ENCODE measurements at regions not wholly inside any gene's neighbourhood (a gene's known extent, or its start where the extent isn't known, plus 50 kb on each side); places are given as distances from the start of the nearest gene placed in this dataset.

DNA sequence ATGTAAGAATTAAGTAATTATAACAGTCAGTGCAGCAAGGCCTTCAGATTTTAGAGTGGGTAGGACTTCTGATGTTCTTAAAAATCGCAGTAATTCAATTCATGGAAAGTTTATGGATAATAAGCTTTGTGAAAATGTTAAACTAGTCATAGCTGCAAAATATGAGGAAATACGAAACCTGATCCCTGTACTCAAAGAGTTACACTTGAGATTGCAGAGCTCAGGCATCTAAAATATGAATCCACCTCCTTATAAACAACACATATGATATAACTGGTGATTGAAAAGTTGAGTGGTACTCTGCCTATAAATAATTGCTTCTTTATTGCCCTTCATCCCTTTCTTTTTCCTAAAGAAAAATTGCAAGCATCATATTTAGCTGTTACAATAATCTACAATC, 473.3 kb downstream of the OTOL1 start:
- Mint-ChIP-seq H3K4me3 (no peak overlapping the region), H3K36me3 (ENCODE audit: insufficient read depth) (no peaks in the 10 kb centered on the region), H3K4me1 (ENCODE audit: low read depth) (no peaks in the 10 kb centered on the region), H3K27me3 (ENCODE audit: low read depth) (no peaks in the 10 kb centered on the region), H3K9me3 (peaks cover 3% of the 10 kb centered on the region)
- DNase-seq (no peak), ATAC-seq (no peak)

DNA sequence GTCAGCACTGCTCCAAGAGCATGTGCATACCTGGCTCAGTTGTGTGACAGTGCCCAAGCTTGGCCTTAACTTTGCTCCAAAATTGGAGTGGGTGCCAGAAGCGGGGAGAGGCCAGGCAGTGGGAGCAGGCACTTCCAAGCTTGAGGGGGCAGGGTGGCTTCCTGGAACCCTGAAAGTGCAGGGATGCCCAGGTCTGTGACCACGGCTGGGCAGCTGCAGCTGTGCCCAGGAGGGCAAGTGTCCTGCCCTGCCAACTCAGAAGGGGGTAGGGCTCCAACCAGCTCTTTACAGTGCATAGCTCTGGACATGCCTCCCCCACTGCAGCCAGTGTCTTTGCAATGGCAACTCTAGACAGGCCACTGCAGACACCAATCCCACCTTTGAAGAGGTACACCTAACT, 478.6 kb downstream of the OTOL1 start:
- Mint-ChIP-seq H3K4me3 (no peak overlapping the region), H3K9me3 (no peaks in the 10 kb centered on the region), H3K36me3 (ENCODE audit: insufficient read depth) (no peaks in the 10 kb centered on the region), H3K27me3 (ENCODE audit: low read depth) (no peaks in the 10 kb centered on the region), H3K4me1 (ENCODE audit: low read depth) (no peaks in the 10 kb centered on the region)
- DNase-seq, result no peak
- no peak for ATAC-seq

DNA sequence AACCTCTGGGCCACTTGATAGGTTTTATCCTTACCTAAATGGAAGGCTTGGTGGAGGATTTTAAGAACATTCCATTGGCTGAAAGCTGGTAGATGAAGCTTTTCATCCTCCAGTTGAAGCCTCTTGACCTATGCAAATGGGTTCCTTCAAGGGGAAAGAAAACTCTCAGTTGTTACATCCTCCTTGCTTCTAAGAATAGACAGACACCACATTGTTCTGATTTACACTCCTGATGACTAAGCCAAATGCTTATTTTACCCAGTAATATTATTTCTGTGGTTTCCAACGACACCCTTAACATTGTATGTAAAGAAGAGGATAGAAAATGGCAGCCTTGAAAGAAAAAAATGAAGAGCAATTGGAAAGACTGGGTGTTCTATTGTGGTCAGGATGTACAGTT, 480.5 kb downstream of the OTOL1 start:
- Mint-ChIP-seq H3K9me3 (no peaks in the 10 kb centered on the region), H3K36me3 (ENCODE audit: insufficient read depth) (no peaks in the 10 kb centered on the region)

DNA sequence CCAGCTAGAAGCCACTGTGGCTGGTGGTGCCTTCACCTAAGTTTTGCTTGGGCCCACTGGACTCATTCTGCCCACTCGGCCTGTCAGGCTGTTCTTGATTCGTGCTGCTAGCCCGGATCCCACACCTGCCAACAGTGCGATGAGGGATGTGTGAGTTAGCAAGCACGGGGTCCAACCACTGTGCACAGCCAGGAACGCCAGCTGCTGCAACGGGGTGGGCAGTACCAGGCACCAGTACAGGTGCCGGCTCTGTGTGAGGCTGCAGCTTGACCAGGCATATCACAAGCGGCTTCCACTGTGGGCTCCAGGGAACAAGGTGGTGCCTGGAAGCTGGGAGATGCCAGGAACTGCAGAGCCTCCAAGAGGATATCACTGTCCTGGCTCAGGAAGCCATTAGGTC, 481.2 kb downstream of the OTOL1 start:
- no peak overlapping the region for H3K4me3 Mint-ChIP-seq
- no peak for ATAC-seq
- no peaks in the 10 kb centered on the region for H3K36me3 Mint-ChIP-seq (ENCODE audit: insufficient read depth)
- no peak for DNase-seq
- no peaks in the 10 kb centered on the region for H3K9me3 Mint-ChIP-seq
- no peaks in the 10 kb centered on the region for H3K4me1 Mint-ChIP-seq (ENCODE audit: low read depth)
- no peaks in the 10 kb centered on the region for H3K27me3 Mint-ChIP-seq (ENCODE audit: low read depth)

More for the DNA sequence above, 480.5 kb downstream of the OTOL1 start:
- DNase-seq (no peak), ATAC-seq (no peak)
- Mint-ChIP-seq H3K4me1 (ENCODE audit: low read depth) (no peaks in the 10 kb centered on the region), H3K27me3 (ENCODE audit: low read depth) (no peaks in the 10 kb centered on the region), H3K4me3 (no peak overlapping the region)

DNA sequence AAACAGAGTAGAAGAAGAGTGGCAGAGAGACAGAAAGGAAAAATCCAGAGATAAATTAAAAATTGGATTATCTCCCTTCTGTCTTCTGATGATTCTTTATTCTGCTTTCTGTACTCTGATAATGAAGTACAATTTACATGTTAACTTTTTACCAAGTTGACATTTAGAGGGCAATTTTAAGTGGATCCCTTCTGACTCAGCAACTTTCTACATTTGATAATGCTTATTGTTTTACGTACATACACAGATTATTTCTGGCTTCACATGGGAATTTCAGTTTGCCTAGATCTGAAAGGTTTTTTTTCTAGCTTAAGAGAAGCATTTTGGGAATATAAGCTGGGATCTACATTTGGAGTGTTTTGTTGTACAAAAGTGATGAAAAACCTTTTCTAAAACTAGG, 491.3 kb downstream of the OTOL1 start:
- Mint-ChIP-seq H3K9me3 (no peaks in the 10 kb centered on the region), H3K4me3 (no peak overlapping the region), H3K36me3 (ENCODE audit: insufficient read depth) (no peaks in the 10 kb centered on the region), H3K4me1 (ENCODE audit: low read depth) (no peaks in the 10 kb centered on the region), H3K27me3 (ENCODE audit: low read depth) (no peaks in the 10 kb centered on the region)
- ATAC-seq, result no peak
- DNase-seq, result no peak

DNA sequence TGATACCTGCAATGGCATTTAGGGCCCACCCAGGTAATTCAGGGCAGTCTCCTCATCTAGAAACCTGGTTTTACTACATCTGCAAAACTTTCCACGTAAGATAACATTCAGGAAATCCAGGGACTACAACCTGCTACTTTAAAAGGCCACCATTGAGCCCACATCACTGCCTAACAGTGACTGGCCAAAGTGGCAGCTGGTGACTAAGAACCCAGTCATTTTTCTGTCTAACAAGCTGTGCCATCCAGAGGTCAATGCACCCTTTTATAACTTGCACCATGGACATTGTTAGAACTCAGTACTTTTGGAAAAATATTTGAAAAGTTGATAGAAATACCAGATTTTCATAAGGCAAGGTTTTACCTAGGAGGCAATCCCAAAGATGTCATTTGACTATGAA, 492.4 kb downstream of the OTOL1 start:
- Mint-ChIP-seq H3K4me1 (ENCODE audit: low read depth) (no peaks in the 10 kb centered on the region), H3K27me3 (ENCODE audit: low read depth) (no peaks in the 10 kb centered on the region), H3K36me3 (ENCODE audit: insufficient read depth) (no peaks in the 10 kb centered on the region), H3K4me3 (no peak overlapping the region), H3K9me3 (no peaks in the 10 kb centered on the region)
- ATAC-seq (no peak), DNase-seq (no peak)

DNA sequence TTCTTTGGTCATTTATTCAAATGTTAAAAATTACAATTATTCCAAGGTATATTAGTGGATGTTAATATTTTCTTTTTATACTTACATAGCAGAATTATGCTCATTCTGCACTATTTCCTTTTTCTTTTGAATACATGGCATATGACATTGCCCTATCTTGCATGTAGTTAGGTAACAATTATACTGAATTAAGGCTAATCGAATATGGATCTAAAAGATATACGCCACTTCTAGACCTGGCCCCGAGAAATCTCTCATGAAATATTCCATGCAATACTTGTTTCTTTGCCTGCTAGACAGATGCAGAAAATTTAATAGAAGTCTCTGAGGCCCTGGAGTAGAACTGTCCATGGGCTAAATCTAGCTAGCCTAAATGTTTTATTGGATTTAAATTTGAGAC, 493.4 kb downstream of the OTOL1 start:
- Mint-ChIP-seq H3K4me1 (ENCODE audit: low read depth) (no peaks in the 10 kb centered on the region), H3K36me3 (ENCODE audit: insufficient read depth) (no peaks in the 10 kb centered on the region), H3K4me3 (no peak overlapping the region), H3K27me3 (ENCODE audit: low read depth) (no peaks in the 10 kb centered on the region), H3K9me3 (no peaks in the 10 kb centered on the region)
- DNase-seq (no peak), ATAC-seq (no peak)

DNA sequence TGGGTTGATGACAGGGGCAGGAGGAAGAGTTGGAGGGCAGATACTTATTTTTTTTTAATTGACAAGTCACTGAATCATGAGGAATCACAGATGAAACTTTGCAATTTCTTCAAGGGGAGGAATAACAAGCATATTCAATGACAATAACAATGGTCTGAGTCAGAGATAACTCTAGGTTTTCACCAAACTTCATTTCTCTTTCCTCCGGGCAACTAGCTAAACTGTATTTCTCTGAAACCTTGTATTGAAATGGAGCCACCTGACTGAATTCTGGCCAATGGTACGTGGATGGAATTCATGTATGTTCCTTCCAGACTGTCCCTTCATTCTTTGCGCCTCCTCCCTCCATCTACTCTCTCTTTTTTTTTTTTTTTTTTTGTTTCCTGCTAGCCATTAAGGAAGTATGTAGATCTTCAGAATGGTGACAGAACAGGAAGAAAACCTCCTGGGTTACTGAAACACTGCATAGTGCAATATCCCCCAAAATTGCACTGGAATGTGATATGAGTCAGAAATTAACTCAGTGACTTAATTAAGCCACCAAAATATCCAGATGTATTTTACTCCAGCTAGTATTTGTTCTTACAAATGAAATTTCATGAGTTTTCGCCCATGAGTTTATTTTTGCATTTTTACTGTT, 495.4 kb downstream of the OTOL1 start:
- ATAC-seq, result no peak
- DNase-seq, result no peak
- Mint-ChIP-seq H3K36me3 (ENCODE audit: insufficient read depth) (no peaks in the 10 kb centered on the region), H3K4me3 (no peak overlapping the region), H3K27me3 (ENCODE audit: low read depth) (no peaks in the 10 kb centered on the region), H3K4me1 (ENCODE audit: low read depth) (no peaks in the 10 kb centered on the region), H3K9me3 (no peaks in the 10 kb centered on the region)

DNA sequence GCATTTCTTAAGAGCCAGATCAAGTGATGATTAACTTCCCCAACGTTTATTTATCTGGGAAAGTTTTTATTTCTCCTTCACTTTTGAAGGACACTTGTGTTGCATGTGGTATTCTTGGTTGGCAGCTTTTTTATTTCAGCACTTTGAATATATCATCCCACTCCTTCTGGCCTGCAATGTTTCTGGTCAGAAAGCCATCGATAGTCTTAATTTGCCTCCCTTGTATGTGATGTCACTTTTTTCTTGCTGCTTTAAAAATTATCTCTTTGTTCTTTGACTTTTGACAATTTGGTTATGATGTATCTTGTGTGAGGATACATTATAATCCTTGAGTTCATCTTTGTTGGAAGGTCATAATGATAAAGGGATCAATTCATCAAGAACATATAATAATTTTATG, 503.2 kb downstream of the OTOL1 start:
- Mint-ChIP-seq H3K4me1 (ENCODE audit: low read depth) (no peaks in the 10 kb centered on the region), H3K36me3 (ENCODE audit: insufficient read depth) (no peaks in the 10 kb centered on the region), H3K9me3 (peaks cover 48% of the 10 kb centered on the region), H3K27me3 (ENCODE audit: low read depth) (no peaks in the 10 kb centered on the region), H3K4me3 (no peak overlapping the region)
- ATAC-seq, result no peak
- DNase-seq, result no peak

DNA sequence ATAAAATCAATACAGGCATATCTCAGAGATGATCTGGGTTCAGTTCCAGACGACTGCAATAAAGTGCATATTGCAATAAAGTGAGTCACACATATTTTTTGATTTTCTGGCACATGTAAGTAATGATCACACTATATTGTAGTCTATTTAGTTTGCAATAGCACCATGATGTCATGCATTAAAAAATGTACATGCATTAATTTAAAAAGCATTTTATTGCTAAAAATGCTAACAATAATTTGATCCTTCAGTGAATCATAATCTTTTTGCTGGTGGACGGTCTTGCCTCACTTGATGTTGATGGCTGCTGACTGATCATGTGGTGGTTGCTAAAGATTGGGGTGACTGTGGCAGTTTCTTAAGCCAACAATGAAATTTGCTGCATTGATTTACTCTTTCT, 511.1 kb downstream of the OTOL1 start:
- H3K27me3 Mint-ChIP-seq (ENCODE audit: low read depth), result no peaks in the 10 kb centered on the region
- ATAC-seq (no peak), DNase-seq (no peak)
- H3K4me3 Mint-ChIP-seq, result no peak overlapping the region
- peaks cover 28% of the 10 kb centered on the region for H3K9me3 Mint-ChIP-seq
- no peaks in the 10 kb centered on the region for H3K4me1 Mint-ChIP-seq (ENCODE audit: low read depth)
- no peaks in the 10 kb centered on the region for H3K36me3 Mint-ChIP-seq (ENCODE audit: insufficient read depth)

DNA sequence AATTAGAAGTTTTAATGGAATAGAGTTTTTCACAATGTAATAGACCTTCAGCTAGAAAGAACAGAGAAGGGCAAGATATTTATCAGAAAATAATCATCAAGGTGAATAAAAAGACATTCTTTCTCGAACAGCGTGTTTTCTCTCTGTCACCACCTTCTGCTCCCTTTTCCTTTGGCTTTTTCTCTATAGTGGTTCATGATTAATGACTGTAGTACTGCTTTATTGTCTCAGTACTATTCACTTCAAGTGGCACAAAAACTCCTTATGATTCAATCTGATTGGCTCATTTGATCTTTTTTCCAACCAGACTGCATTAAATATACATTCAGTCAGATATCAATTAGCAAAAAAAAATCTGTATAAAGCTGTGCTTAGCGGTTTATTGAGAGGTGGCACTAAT, 516.0 kb downstream of the OTOL1 start:
- no peak overlapping the region for H3K4me3 Mint-ChIP-seq
- no peak for ATAC-seq
- H3K36me3 Mint-ChIP-seq (ENCODE audit: insufficient read depth), result no peaks in the 10 kb centered on the region
- H3K4me1 Mint-ChIP-seq (ENCODE audit: low read depth), result no peaks in the 10 kb centered on the region
- H3K27me3 Mint-ChIP-seq (ENCODE audit: low read depth), result no peaks in the 10 kb centered on the region
- H3K9me3 Mint-ChIP-seq, result peaks cover 21% of the 10 kb centered on the region
- DNase-seq, result no peak

DNA sequence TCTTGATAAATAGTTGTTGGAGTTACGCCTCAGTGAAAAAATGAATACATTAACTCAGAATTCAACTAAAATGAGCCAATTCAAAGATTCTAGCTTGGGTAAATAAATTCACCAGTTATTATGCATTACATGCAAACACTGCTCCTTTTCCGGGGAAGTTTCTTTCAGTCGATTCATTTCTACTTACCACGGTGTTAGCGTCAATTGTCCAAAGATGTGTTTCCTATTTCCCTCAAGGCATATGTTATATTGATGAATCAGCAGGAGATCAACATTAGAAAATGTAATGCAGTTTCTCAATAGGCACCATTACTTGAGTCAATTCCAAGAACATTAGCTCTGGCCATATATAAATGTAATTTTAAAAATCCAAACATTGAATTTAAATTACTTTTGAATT, 517.7 kb downstream of the OTOL1 start:
- peaks cover 13% of the 10 kb centered on the region for H3K9me3 Mint-ChIP-seq
- no peak overlapping the region for H3K4me3 Mint-ChIP-seq
- ATAC-seq (no peak), DNase-seq (no peak)
- H3K36me3 Mint-ChIP-seq (ENCODE audit: insufficient read depth), result no peaks in the 10 kb centered on the region
- no peaks in the 10 kb centered on the region for H3K4me1 Mint-ChIP-seq (ENCODE audit: low read depth)
- no peaks in the 10 kb centered on the region for H3K27me3 Mint-ChIP-seq (ENCODE audit: low read depth)

DNA sequence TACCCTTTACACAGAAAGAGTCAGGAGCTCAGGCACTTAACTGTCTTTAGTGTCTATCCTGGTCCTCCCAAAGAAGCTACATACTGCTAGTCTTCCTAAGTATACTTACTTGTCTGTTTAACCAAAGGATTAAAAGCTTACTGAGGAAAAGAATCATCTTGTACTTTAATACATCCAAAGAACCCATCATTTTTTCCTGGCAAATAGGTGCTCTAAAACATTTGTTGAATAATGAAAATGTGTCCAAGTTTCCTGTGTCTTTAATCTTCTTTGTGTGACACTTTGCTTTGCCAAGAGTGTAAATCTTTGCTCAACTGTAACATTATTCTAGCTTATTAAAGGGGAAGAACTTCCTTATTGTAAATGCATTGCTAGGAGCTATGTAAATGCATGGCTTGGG, 519.2 kb downstream of the OTOL1 start:
- ATAC-seq, result no peak
- Mint-ChIP-seq H3K27me3 (ENCODE audit: low read depth) (no peaks in the 10 kb centered on the region), H3K4me1 (ENCODE audit: low read depth) (no peaks in the 10 kb centered on the region), H3K36me3 (ENCODE audit: insufficient read depth) (no peaks in the 10 kb centered on the region), H3K4me3 (no peak overlapping the region), H3K9me3 (peaks cover 11% of the 10 kb centered on the region)
- no peak for DNase-seq

DNA sequence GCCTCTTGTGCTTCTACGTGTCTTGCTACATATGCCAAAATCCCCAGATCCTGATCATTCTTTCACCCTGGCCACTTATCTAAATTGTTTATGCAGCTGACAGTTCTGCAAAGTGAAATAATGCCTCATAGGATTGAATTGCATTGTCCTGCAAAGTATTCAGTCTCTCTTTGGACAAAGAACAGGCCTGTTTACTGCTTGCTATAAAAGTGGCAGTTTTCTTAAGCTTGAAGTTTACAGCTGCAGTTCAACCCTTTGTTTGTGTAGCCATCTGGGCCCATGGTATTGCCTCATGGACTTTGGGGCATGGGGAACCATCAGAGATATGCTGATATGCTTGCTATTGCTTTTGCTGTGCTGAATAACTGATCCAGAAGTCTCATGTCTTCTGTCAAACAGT, 523.2 kb downstream of the OTOL1 start:
- Mint-ChIP-seq H3K4me3 (no peak overlapping the region), H3K36me3 (ENCODE audit: insufficient read depth) (no peaks in the 10 kb centered on the region), H3K4me1 (ENCODE audit: low read depth) (no peaks in the 10 kb centered on the region), H3K27me3 (ENCODE audit: low read depth) (no peaks in the 10 kb centered on the region), H3K9me3 (peaks cover 7% of the 10 kb centered on the region)
- ATAC-seq (no peak), DNase-seq (no peak)

DNA sequence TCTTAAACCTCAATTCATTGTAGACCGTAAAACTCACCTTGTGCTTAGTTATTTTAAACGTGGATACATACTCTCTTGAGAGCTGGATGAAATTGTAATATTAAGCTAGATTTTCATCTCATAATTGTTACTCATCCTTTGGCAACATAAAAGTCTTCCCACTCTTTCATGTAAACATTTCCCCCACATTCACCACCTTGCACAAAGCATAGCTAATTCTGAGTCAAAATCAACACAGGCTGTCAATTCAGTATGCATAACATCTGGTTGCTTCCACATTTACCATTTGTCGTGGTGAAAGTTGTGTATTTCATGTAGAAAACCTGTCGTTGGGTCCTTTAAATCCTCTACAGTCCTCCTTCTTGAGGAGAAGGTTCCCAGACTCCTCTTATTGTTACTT, 524.6 kb downstream of the OTOL1 start:
- ATAC-seq (no peak), DNase-seq (no peak)
- Mint-ChIP-seq H3K4me3 (no peak overlapping the region), H3K4me1 (ENCODE audit: low read depth) (no peaks in the 10 kb centered on the region), H3K9me3 (peaks cover 10% of the 10 kb centered on the region), H3K36me3 (ENCODE audit: insufficient read depth) (no peaks in the 10 kb centered on the region), H3K27me3 (ENCODE audit: low read depth) (no peaks in the 10 kb centered on the region)

DNA sequence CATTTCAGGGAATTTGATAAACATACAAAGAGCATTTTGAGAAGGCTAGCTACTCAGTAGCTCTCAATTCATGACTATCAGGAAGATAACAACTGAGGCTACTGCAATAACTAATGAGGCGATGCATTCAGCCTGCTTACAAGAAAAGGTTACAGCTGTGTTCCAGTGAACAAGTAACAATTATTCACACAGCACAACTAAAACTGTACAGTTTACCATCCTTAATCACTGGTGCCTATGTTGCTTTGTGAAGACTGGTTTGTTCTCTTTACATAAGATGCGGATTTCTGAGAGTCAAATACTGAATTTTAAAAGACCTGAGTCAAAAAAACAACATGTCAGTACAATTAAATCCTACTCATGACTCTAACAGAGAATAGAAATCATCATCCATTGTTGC, 526.3 kb downstream of the OTOL1 start:
- H3K27me3 Mint-ChIP-seq (ENCODE audit: low read depth), result no peaks in the 10 kb centered on the region
- no peaks in the 10 kb centered on the region for H3K4me1 Mint-ChIP-seq (ENCODE audit: low read depth)
- H3K36me3 Mint-ChIP-seq (ENCODE audit: insufficient read depth), result no peaks in the 10 kb centered on the region
- H3K4me3 Mint-ChIP-seq, result no peak overlapping the region
- DNase-seq, result no peak
- ATAC-seq, result no peak
- H3K9me3 Mint-ChIP-seq, result peaks cover 6% of the 10 kb centered on the region

Data from activated T-cell treated with anti-CD3 and anti-CD28 coated beads, Interleukin-2, amount 50 U/mL, for 4 hours (primary cell).